Coronary artery (tissue), 2 donors: ENCODE measurements at regions not wholly inside any gene's neighbourhood (a gene's known extent, or its start where the extent isn't known, plus 50 kb on each side); places are given as distances from the start of the nearest gene placed in this dataset.

ENCODE experiments used
- DNase-seq: peaks from one replicate; pipeline ENCODE4 v3.0.0-alpha.2; 2017; ENCODE audit warnings: low spot score
- H3K27ac ChIP-seq, 2 donors: fragments of 200-600 bp; sonication (generic); one replicate each; pipeline ENCODE4 v1.5.1; 2016 to 2019
- H3K4me3 ChIP-seq: fragments of 200-600 bp; sonication (generic); 2 replicates; pipeline ENCODE4 v1.5.1; 2016; ENCODE audit warnings: mild to moderate bottlenecking, moderate library complexity
- TF ChIP-seq, protein P1 (sequence below): fragments of 200-600 bp; sonication (generic); IDR thresholded peaks from one replicate; pipeline ENCODE4 v1.5.1; 2019; ENCODE audit warnings: antibody characterized with exemption

DNA sequence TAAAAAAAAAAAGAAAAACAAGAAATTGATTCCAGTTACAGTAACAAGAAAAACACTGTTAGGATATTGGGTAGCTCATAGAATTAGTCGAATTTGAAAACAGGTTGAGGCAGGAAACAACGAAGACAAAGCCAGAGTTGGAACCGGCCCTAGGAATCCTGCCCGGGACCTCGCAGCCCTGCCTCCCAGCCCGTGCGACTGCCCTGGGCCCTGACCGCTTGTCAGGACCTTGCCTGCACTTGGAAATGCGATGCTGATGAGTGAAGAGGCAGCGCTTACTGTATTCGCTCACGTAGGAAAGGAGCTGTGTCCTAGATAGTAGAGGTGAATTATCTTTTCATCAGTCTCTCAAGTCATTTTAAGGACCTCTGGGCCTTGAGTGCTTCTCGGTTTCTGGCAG, 611.7 kb upstream of the FAT1 start:
- DNase-seq = no peak
- TF ChIP-seq, protein P1, sequence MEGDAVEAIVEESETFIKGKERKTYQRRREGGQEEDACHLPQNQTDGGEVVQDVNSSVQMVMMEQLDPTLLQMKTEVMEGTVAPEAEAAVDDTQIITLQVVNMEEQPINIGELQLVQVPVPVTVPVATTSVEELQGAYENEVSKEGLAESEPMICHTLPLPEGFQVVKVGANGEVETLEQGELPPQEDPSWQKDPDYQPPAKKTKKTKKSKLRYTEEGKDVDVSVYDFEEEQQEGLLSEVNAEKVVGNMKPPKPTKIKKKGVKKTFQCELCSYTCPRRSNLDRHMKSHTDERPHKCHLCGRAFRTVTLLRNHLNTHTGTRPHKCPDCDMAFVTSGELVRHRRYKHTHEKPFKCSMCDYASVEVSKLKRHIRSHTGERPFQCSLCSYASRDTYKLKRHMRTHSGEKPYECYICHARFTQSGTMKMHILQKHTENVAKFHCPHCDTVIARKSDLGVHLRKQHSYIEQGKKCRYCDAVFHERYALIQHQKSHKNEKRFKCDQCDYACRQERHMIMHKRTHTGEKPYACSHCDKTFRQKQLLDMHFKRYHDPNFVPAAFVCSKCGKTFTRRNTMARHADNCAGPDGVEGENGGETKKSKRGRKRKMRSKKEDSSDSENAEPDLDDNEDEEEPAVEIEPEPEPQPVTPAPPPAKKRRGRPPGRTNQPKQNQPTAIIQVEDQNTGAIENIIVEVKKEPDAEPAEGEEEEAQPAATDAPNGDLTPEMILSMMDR = no peak

DNA sequence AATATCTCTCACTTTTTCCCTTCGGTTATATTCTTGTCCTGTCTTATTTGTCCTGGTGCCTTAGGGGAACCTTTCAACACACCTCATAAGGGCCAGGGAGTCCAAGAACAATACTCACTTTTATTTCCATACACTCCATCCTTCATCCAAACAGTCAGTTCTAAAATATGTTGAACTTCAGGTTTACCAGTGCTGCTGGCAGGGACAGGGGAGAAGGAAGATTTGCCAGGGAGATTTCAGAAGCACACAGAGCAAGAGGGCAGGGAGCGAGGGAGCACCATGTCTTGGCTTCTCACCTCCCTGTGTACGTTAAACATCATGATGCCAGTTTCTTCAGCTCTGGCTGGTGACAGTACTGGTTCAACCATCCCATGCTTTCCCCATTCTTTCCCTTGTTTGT, 631.1 kb upstream of the FAT1 start:
- Histone ChIP-seq H3K27ac (no peak overlapping the region), H3K4me3 (no peak overlapping the region)
- DNase-seq = no peak
- TF ChIP-seq, protein P1 = no peak

More for the DNA sequence above, 611.7 kb upstream of the FAT1 start:
- Histone ChIP-seq H3K4me3 (no peak overlapping the region), H3K27ac (no peak overlapping the region)

- Histone ChIP-seq H3K27ac (no peak overlapping the region), H3K4me3 (no peak overlapping the region)
- DNase-seq = no peak
- TF ChIP-seq, protein P1 = no peak
These were observed 633.5 kb upstream of the FAT1 start for GRCh38 chr4:187357045-187357643.

GRCh38 chr4:187357821-187358220, 634.2 kb upstream of the FAT1 start:
- TF ChIP-seq, protein P1 = no peak
- Histone ChIP-seq H3K4me3 (no peak overlapping the region), H3K27ac (no peak overlapping the region)
- DNase-seq = no peak

DNA sequence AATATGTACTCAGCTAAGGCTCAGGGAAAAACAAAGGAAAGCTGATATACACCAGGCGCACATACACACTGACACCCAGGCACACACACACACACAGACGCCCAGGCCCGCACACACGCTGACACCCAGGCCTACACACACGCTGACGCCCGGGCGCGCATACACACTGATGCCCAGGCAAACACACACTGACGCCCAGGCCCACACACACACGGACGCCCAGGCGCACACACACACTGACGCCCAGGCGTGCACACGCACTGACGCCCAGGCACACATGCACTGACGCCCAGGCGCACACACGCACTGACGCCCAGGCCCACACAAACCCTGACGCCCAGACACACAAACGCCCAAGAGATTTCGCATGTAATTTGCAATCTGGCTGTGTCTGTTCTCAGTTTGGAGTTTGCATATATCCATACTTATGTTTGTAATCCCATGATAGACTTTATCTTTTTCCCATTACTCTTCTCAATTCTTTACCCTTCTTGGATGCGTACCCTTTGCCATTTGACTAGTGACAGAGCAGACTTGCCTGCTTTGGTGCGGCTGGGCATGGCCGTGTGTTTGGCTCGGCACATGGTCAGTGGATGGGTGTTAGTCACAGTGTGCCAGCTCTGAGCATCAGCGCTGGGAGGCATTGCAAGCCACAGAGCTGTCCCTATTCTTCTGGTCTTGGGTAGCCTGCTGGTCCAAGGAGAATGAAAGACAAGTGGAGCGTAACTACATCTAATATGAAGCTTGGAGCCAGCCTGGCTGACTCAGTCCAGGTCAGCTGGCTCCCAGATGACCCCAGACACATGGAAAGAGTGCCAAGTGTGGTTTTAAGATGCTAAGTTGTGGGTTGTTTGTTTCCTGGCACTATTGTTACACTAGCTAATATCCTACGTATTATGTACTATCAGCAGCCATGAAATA, 632.4 kb upstream of the ZFP42 start:
- no peak overlapping the region for H3K4me3 ChIP-seq
- DNase-seq = no peak
- TF ChIP-seq, protein P1 = no peak
- no peak overlapping the region for H3K27ac ChIP-seq

- Histone ChIP-seq H3K27ac (no peak overlapping the region), H3K4me3 (no peak overlapping the region)
- TF ChIP-seq, protein P1 = no peak
- DNase-seq = no peak
These were observed 631.2 kb upstream of the ZFP42 start for GRCh38 chr4:187364401-187364800.
